Esophagus mucosa (tissue), 1 donor: ENCODE measurements at regions not wholly inside any gene's neighbourhood (a gene's known extent, or its start where the extent isn't known, plus 50 kb on each side); places are given as distances from the start of the nearest gene placed in this dataset.
"Not testable (repeated sequence)": the region's sequence is repeated elsewhere in the genome, so short reads cannot be mapped to it uniquely, and the experiment has no call there.

Experiments used
- ATAC-seq: fragments of 200-7000 bp; cut with Tn5 transposase; one replicate; pipeline ENCODE4 v1.9.1; 2020
- donor health status: DM: yes; HTN: yes; CAD: no.

DNA sequence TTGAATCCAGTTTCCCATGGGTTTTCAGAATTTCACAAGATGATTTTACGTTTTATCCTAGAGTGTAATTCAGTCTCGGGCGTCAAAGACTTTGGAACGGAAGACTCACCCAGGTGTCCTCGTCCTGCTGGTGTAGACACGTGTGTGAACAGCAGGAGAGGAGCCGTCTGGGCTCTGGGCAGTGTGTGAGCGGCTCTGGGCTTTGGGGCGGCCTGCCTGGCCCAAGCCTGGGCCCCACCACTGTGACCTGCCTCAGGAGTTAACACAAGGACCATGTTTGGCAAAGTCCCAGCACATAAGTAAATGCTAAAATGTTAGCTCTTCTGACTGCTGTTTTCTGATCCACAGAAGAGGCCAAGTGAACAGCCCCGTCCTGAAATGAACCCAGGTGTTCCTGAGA is 1093.3 kb downstream of the BRD1 start:
- no peak for ATAC-seq

DNA sequence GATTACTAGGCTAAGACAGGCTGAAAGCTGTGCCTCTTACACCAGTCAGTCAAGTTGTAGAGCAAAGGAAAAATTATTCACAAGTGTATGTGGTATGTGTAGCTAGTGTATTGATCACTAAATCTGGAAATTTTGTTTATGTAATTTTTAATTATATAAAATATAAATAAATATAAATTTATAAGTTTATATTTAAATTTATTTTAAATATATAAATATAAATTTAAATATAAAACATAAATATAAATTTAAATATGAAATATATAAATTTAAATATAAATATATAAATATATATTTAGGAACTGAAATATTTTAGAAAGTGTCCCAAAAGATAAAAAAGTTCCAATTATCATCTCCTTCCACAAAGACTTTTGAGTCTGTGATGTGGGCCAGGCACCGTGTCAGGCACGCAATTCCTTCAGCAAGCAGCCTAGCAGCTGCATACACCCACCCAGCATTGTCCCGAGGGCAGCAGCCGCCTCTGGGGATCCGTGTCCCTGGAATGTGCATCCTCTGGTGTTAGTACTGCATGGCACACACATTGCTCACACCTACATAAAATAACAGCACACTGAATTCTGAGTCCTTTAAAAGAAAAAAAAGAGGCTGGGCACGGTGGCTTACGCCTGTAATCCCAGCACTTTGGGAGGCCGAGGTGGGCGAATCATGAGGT is 1098.0 kb downstream of the BRD1 start:
- no peak for ATAC-seq

DNA sequence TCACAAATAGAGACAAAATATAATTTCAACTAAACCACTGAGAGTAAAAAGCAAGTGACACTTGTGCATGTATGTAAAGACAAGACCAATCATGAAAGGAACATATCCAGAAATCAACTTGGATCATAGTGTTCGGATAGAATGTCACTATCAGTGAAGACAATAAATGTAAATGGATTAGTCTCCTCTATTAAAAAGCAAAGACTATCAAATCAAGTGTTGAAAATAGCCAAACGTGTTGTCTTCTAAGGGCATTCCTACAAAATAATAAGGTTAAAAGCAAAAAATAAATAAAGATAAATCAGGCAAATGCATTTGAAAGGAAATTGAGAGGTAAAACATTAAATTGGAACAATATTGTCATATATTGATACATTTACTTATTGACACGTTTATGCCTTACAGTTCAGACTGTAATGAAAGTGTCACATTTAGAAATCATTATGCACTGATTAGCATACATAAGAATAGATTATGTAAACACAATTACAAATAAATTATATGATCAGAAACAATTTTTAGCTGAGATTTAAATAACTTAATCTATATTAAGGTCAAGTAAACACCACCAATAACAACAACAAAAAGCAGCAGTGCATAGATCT is 1100.1 kb downstream of the BRD1 start:
- no peak for ATAC-seq

DNA sequence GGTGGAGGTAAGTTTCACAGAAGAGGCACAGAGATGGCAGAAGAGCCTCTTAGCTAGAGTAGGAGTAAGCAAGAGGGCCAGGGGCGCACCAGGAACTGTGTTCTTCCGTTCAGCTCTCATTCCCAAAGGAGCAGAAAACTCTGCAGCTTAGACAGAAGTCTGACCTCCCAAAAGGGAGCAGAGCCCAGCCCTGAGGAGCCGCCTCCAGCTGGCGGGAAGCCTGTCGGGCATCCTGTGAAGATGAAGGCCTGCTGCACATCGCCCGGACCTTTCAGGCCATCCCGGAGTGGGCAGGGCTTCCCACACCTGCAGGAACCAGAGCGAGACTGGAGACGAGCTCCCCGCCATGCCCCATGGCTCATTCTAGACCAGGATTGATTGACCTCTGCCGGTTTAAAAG is 1102.8 kb downstream of the BRD1 start:
- ATAC-seq, result no peak

DNA sequence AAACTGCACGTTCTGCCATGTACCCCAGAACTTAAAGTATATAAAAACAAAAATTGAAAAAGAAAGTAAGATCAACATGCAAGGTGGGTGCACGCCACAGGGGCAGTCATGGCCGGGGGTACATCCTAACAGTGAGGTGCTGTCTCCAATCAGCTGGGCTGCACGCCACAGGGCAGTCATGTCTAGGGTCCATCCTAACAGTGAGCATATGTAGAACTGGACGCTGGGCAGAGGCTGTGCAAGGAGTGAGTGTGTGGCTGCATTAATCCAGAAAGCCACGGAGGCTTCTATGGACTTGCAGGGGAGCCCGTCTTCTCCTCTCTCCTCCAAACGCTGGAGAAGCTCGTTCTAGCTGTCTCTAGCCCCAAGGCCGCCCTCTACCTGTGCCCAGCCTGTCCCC is 1105.0 kb downstream of the BRD1 start:
- no peak for ATAC-seq

DNA sequence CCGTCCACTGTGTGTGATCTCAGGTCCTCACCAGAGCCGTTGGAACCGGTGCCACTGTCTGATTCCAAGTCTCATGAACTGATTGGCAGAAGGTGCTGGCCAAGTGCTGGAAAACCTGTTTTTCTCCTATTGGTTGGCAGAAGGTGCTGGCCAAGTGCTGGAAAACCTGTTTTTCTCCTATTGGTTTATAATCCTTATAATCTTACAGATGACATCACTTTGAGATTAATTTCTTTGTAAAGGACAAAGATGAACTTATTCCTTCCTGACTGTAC is 1106.3 kb downstream of the BRD1 start:
- ATAC-seq, result peak; percentile 59

DNA sequence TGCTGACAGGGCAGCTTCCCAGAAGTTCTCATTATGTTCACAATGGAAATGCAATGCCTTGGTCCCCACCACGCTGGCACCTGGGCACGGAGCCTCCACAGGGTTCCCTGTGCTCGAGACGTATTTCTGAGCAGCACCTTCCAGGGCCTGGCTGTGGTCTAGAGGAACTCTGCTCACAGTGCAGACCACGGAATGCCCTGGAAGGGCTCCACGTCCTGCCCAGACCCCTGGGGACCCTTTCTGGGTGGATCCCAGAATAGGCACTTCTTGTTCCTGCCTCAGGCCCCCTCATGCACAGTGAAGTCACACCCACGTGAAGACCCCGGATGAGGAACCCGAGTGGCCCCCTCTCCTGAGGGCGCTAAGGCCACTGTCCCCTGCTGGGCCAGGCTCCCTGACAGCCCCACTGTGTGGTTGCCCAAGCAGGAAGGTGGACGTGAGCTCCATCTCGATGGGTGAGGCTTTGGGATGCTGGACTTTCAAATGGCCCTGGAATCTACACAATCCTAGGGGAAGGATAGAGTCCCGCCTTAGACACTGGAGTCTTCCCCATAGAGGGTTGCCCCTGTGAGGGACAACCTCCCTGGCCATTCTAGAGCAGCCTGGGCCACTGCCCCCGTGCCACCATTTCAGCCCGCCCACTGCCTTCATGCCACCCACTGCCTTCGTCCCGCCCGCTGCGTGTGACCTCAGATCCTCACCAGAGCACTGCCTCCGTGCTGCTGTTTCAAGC is 1106.8 kb downstream of the BRD1 start:
- ATAC-seq, result no peak

DNA sequence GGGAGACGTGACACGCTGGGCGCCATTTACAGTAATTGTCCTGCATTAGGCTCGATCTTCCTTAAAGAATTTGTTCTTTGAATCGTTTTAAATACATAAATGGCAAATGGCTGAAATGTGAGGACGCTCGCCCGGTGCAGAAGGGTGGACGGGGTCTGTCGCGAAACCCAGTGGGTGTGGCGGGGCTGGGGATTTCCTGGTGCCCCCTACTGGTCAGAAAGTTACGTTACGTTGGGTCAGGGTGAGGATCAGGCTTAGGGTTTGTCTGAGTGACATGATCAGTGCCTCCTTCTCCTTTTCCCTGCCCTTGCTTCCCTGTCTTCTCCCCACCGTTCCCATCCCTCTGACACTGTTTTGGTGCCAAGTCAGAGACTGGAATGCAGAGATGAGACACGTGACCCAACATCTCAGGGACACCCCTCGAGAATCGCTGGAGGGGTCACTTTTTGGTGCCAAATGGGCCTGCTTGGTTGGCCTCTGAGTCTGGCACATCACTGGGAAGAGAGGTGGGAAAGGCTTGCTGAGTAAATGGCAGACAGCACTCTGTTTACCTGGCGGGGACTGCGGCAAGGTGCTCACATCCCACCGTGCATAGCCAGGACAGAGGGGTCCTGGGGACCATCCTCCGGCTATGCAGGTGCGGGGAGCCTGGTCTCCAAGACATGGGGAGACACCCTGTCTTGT is 1107.6 kb downstream of the BRD1 start:
- ATAC-seq, result no peak

DNA sequence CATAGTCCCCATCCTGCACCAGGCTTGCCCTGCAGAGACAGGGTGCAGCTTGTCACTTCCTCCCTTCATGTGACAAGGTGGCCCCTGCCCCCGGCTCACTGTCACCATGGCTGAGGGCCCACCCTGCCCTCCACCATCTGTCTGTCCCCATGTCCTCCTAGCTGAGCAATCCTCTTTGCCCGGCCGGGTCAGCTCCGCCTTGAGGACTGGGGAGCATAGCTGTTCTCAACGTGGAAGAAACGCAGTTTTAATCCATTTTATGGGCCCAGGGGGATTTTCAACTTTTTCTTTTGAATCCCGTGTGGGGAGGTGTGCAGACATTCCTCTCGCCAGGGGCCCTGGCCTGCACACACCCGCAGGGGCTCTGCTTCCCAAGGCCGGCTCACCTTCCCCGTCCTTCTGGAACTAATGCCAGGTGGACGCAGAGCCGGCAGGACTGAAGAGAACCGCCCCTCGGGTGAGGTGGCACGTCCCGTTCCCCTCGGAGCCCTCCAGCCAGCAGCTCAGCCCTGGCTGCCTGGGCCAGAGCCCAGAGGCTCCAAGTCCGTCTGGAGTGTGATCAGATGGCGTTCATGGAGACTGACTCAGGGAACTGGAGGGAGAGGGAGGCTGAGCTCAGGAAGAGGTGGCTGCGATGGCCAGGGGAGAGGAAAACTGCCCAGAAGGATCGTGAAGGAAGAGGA is 1108.7 kb downstream of the BRD1 start:
- ATAC-seq, result no peak

DNA sequence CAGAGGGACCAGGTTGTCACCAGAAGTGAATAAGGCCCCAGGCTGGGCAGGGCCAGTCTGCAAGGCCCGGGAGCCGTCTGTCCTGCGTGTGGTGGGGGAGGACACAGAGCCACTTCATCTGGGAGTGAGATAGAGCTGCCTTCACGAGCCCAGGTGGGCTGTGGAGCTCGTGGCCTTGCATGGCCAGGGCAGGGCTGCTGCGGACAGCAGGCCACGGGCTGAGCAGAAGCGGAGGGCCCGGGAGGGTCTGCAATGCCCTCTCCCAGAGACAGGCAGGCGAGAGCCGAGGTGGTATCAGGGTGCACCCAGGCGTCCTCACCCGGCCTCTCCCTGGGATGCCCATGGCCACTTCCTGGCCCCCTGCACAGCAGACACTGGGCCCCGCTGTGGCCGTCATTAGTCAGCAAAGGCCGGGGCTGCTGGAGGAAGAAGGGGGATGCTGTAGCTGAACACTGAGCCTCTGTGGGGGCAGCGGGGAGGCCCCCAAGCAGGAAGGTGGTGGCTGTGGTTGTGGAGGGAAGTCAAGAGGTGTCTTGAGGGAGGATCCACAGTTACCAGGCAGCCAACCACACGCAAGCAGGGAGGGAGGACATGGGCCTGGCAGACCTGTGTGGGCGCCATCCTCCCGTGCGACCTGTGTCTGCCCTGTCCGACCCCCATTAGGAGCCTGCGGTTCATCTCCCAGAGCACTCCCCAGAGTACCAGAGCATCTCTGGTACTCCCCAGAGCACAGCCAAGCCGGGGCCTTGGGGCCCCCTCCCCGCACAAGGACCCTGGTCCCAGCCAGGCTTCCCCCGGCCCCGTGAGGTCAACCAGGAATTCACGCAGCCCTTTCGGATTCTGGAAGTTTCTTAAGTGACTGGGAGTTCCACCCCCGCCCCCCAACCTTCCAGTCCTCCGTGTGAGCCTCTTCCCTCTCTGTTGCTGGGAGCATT is 1109.5 kb downstream of the BRD1 start:
- ATAC-seq, result no peak

DNA sequence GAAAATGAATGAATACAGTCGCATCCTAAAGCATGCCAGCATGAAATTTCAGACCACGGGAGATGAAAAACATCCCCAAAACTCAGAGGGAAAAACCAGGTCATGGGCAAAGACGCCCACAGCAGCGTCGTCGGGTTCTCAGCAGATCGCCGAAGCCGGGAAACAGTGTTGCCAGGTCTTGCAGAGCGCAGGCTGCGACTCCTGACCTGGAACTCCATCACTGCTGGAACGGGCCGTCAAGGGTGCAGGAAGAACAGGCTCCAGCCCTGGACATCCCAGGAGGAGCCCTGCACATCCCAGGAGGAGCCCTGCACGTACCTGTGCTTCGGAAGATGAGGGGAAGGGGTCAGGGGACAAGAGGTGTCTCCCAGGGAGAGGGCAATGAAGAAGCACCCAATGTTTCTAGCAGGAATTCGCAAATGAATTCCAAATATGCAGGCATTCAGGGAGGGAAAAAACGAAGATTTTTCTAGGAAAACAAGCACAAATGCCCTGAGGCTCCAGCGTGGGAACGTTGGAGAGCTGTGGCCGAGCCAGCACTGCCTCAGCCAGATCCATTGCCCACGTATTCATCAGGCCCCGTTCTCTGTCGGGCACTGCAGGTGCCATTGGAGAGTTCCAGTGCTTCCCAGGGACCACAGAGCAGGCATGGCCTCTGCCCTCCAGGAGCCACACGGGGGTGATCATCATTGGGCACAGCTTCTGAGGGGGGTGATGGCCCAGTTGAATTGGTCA is 1110.4 kb downstream of the BRD1 start:
- no peak for ATAC-seq

DNA sequence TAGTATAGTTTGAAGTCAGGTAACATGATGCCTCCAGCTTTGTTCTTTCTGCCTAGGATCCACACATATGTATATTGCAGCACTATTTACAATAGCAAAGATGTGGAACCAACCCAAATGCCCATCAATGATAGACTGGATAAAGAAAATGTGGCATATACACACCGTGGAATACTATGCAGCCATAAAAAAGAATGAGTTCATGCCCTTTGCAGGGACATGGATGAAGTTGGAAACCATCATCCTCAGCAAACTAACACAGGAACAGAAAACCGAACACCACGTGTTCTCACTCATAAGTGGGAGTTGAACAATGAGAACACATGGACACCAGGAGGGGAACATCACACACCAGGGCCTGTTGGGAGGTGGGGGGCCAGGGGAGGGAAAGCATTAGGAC is 1111.5 kb downstream of the BRD1 start:
- not testable (repeated sequence) for ATAC-seq

DNA sequence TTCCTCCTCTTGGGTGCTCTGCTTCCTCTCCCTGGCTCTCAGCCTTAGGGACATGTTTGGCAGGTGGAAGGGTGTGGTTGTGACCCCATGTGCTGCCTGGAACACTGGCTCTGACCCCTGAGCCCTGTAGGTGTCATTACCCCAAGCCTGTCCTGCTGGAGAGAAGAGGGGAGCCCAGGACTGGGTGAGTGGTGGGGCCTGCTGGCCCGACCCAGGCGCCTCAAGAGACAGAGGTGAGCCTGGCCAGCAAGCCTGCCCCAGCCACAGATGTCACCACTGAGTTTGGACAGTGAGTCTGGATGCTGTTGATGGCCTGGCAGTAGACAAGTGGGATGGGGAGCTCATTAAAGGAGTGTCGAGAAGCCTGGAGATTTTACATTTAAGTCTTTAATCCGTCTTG is 1112.2 kb downstream of the BRD1 start:
- no peak for ATAC-seq

DNA sequence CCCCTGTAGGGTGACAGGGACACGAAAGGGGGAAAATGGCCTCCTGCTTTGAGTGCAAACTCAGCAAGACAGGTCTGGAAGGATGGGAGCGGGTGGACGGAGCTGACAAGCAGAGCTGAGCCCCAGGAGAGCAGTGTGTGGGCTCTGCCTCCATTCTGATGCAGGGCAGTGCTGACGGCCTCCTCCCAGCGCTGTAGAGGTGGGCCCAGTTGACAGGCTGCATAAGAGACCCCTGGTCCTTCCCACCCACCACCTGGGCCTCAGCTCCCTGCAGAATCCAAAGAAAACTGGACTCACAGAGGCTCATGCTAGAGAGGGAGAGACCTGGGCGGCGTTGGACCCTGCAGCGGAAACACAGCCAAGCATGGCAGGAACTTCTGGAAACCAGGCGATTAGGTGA is 1113.4 kb downstream of the BRD1 start:
- ATAC-seq, result no peak

DNA sequence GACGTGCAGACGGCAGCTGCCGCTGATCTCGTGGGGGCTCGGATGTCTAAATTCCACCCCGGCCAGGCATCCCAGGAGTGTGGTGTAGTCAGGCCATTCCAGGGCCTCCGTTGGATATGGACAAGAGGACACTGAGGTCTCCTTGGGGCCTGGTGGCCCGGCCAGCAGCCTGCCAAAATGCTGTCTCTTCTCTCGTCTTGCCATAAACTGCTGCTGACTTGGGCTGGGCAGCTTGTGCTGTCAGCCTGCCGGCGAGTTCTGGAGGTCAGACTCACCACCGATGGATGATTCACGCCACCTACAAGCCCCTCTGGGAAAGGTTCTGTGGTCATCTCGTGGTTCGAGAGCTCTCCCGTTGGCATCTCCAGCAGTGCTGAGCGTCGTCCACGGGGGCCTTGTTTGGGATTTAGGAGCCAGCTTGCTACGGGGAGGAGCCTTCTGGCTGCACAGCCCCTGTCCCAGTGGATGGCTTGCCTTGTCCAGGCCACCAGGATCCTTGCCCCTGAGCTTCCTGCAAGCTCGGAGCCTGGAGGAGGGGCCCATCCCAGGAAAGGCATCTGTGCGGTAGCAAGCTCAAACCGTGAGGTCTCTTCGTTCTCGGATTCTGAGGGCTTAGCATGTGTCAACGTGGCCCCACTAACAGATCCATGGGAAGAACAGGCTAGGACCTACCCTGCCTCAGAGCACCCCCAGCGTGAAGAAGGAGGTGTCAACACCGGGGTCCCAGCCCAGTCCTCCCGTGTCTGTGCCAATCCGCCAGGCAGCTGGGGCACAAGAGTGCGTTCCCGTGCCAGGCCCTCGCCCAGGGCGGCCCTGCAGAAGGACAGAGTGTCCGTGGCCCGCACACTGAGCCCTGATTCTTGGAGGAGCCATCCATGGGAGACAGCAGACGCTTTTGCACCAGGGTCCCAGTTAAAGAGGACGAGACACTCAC is 1114.1 kb downstream of the BRD1 start:
- no peak for ATAC-seq

DNA sequence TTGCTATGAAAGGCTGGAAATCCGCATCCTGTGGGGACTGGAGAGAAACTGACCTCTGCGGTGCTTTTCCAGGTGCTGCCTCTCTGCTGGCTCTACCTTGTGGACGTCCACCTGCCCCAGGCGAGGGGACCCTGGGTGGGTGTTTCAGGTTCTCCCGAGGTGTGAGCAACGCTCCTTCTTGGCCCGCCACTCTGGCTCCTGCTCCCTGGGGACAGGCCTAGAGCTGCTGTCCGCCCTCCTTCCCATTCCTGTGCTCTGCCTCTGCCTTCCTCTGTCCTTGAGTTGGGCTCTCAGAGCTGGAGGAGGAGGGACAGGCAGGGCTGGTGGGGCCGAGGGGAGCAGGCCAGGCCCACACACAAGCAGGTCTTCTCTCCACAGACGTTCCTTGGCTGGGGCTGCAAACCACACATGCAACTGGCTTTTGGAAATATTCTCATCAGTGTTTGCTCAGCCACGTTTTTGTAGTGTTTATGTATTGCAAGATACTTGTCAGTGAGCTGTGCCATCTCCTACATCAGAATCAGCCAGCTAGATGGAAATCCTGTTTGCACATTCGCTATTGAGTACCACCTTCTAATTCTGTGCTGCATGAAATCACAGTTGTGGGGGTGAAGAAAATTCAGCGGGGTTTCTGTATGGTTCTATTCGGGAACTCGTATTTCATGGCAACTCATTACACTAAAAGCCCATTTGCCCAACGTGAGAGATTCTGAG is 1115.0 kb downstream of the BRD1 start:
- ATAC-seq, result no peak

DNA sequence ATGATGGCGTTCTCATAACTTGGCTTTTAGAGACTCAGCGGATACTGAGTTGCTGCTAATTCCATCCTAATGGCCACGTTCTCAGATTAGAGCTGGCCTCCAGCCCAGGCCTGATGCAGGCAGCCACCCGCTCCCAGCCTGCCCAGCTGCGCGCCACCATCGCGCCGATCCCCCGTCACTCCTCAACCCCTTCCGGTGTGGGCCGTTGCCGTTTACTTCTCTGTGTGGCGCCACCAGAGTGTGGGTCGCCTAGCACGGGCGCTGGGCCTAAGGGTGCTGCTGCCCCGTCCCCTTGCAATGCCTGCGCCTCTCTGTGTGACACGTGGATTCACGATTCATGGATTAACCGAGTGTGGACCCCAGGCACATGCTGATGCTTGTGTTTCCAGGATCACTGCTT is 1116.0 kb downstream of the BRD1 start:
- ATAC-seq, result no peak

DNA sequence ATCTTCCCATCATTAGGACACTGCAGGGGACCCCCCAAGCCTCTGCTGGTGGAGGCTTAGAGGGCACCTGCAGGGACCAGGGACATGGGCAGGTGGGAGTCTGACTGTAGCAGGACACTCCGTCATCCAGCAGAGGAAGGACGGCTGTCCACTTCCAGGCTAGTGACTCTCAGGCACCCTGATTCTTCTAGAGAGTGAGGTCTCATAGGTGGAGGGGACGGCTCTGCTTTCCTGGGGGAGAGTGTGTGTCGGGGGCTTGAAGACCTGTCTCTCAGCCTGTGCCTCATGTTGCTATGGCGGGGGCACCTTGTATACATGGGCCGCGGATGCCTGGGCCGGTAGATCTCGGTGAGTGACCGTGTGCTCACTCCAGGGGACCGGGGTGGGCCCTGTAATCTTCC is 1116.6 kb downstream of the BRD1 start:
- no peak for ATAC-seq

DNA sequence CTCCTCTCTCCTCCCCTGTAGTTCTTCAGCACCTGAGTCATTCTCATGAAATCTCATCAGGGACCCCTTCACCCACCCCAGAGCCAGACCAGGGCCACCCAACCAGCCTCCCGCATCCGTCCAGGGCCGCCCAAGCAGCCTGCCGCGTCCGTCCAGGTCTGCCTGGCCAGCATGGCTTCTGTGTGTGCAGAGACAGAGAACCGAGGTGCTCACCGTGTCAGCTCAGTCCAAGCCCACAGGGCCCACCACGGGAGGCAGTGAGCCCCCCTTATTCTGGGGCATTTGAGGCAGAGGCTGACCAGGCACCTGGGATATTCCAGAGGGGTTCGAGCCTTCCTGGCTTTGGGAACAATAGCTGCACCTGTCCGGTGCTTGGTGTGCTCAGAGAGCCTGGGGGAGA is 1117.3 kb downstream of the BRD1 start:
- no peak for ATAC-seq

DNA sequence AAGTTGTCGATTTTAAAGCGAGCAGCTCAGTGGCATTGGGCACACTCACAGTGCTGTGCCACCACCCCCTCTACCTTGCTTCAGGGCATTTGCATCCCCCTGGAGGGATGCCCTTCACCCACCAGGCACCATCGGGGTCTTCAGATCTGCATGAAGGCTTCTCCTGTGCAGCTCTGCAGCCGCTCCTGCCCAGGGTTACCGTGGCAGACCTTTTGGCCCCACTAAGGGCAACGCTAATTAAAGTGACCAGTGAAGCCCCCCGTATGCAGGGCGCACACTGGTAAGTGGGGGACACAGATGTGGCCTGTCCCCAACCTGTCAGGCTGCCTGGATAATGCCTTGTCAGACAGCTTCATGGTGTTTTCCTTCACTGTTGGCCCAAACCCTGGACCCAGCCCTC is 1117.7 kb downstream of the BRD1 start:
- no peak for ATAC-seq
